Bronchial epithelial cell (primary cell): ENCODE measurements at regions not wholly inside any gene's neighbourhood (a gene's known extent, or its start where the extent isn't known, plus 50 kb on each side); places are given as distances from the start of the nearest gene placed in this dataset.
"Not testable (repeated sequence)": the region's sequence is repeated elsewhere in the genome, so short reads cannot be mapped to it uniquely, and the experiment has no call there.

Experiments
- DNase-seq: peaks from one replicate; pipeline ENCODE4 v3.0.0-alpha.2; 2010; ENCODE audit warnings: low read depth
- FAIRE-seq: peaks from 2 replicates; lab custom pipeline; 2011; peaks lifted over from hg19 to GRCh38; lab: Jason Lieb, UNC
- H3K27me3 ChIP-seq: 2 replicates; pipeline ENCODE4 v1.5.1; 2011; ENCODE audit warnings: low read length; ENCODE audit not compliant: control insufficient read depth, insufficient read depth
- H3K36me3 ChIP-seq: 2 replicates; pipeline ENCODE4 v1.5.1; 2011; ENCODE audit warnings: low read length; ENCODE audit not compliant: control insufficient read depth, insufficient read depth
- H3K4me3 ChIP-seq: 2 replicates; pipeline ENCODE4 v1.5.1; 2011; ENCODE audit warnings: mild to moderate bottlenecking, low read depth, low read length, control low read depth
- CTCF ChIP-seq: IDR thresholded peaks from 2 replicates; pipeline ENCODE4 v1.5.1; 2011; ENCODE audit warnings: mild to moderate bottlenecking, moderate library complexity, low read length, control low read depth, inconsistent platforms; ENCODE audit not compliant: insufficient read depth, severe bottlenecking

GRCh38 chr5:91244380-91245073 is 138.6 kb downstream of the ARRDC3 start:
- no peaks in the 10 kb centered on the region for H3K27me3 ChIP-seq
- DNase-seq (no peak), FAIRE-seq (no peak)
- no peak for TF ChIP-seq CTCF
- H3K4me3 ChIP-seq, result no peak overlapping the region
- H3K36me3 ChIP-seq, result no peaks in the 10 kb centered on the region

- Histone ChIP-seq H3K27me3 (no peaks in the 10 kb centered on the region), H3K36me3 (no peaks in the 10 kb centered on the region), H3K4me3 (no peak overlapping the region)
- DNase-seq, result no peak
- no peak for TF ChIP-seq CTCF
- no peak for FAIRE-seq
Measured at GRCh38 chr5:91243852-91244251, 139.3 kb downstream of the ARRDC3 start.

GRCh38 chr5:91243286-91243685 is 139.8 kb downstream of the ARRDC3 start:
- Histone ChIP-seq H3K27me3 (no peaks in the 10 kb centered on the region), H3K36me3 (no peaks in the 10 kb centered on the region), H3K4me3 (no peak overlapping the region)
- no peak for TF ChIP-seq CTCF
- DNase-seq (no peak), FAIRE-seq (no peak)

GRCh38 chr5:91241460-91241859 is 141.7 kb downstream of the ARRDC3 start:
- not testable (repeated sequence) for H3K4me3 ChIP-seq, FAIRE-seq, H3K27me3 ChIP-seq, H3K36me3 ChIP-seq, DNase-seq

GRCh38 chr5:91240175-91240574 is 142.9 kb downstream of the ARRDC3 start:
- Histone ChIP-seq H3K4me3 (no peak overlapping the region), H3K36me3 (no peaks in the 10 kb centered on the region), H3K27me3 (no peaks in the 10 kb centered on the region)
- no peak for TF ChIP-seq CTCF
- DNase-seq (no peak), FAIRE-seq (no peak)

GRCh38 chr5:91235271-91235694 is 147.8 kb downstream of the ARRDC3 start:
- Histone ChIP-seq H3K36me3 (no peaks in the 10 kb centered on the region), H3K4me3 (no peak overlapping the region), H3K27me3 (no peaks in the 10 kb centered on the region)
- FAIRE-seq, result no peak
- no peak for TF ChIP-seq CTCF
- no peak for DNase-seq
